Tibial nerve (tissue), 4 donors: ENCODE measurements at regions not wholly inside any gene's neighbourhood (a gene's known extent, or its start where the extent isn't known, plus 50 kb on each side); places are given as distances from the start of the nearest gene placed in this dataset.

Experiments used
- DNase-seq, 2 donors: peaks; one replicate each; pipeline ENCODE4 v3.0.0-alpha.2; 2019; ENCODE audit warnings: low spot score in 2 of 2
- H3K27ac ChIP-seq, 4 donors: fragments of 200-600 bp; sonication (generic) in 3 of 4; one replicate each; pipeline ENCODE4 v1.5.1; 2017 to 2019; ENCODE audit warnings: mild to moderate bottlenecking in 1 of 4
- H3K27me3 ChIP-seq, 2 donors: fragments of 200-600 bp; sonication (generic) in 1 of 2; one replicate each; pipeline versions ENCODE4 v1.5.1 to v1.6.0; 2017 to 2019
- H3K36me3 ChIP-seq, 3 donors: fragments of 200-600 bp; sonication (generic); one replicate each; pipeline ENCODE4 v1.5.1; 2018 to 2019
- H3K4me1 ChIP-seq, 4 donors: fragments of 200-600 bp; sonication (generic) in 3 of 4; one replicate each; pipeline ENCODE4 v1.5.1; 2017 to 2019
- H3K4me3 ChIP-seq, 4 donors: fragments of 200-600 bp; sonication (generic) in 3 of 4; one replicate each; pipeline ENCODE4 v1.5.1; 2017 to 2019; ENCODE audit warnings: mild to moderate bottlenecking in 1 of 4, moderate library complexity in 1 of 4
- H3K9me3 ChIP-seq, 4 donors: fragments of 200-600 bp; sonication (generic) in 3 of 4; one replicate each; pipeline ENCODE4 v1.5.1; 2017 to 2019
- CTCF ChIP-seq, 5 experiments: fragments of 200-600 bp in 3 of 5; fragments of 450-650 bp in 2 of 5; sonication (generic) in 3 of 5; IDR thresholded peaks; one replicate each; pipeline ENCODE4 v1.5.1; 2016 to 2019; ENCODE audit warnings: antibody characterized with exemption in 5 of 5, mild to moderate bottlenecking in 3 of 5, moderate library complexity in 2 of 5
- EP300 ChIP-seq, 2 donors: sonication (generic); formaldehyde crosslinking; IDR thresholded peaks; one replicate each; pipeline ENCODE4 v1.6.1; 2017; ENCODE audit warnings: antibody characterized with exemption in 2 of 2, mild to moderate bottlenecking in 1 of 2
- POLR2A ChIP-seq, 2 donors: fragments of 450-650 bp; IDR thresholded peaks; one replicate each; pipeline ENCODE4 v1.6.1; 2017; ENCODE audit warnings: antibody characterized with exemption in 2 of 2, mild to moderate bottlenecking in 2 of 2, moderate library complexity in 2 of 2
- WGBS, 2 donors: methylation state at CpG; one replicate each; pipeline ENCODE4 v1.1.5; 2018; 5-methylcytosine and 5-hydroxymethylcytosine counted together

GRCh38 chr2:122239440-122239839 is 484.0 kb downstream of the TSN start:
- WGBS, 2 donors = 84 to 85% methylated on average over 9 of the region's 9 CpGs
- Histone ChIP-seq H3K27ac (no peak overlapping the region), H3K4me3 (no peak overlapping the region)

GRCh38 chr2:122244598-122245229 is 489.3 kb downstream of the TSN start:
- H3K36me3 ChIP-seq = no peaks in the 10 kb centered on the region
- no peaks in the 10 kb centered on the region for H3K9me3 ChIP-seq
- H3K27ac ChIP-seq = no peak overlapping the region
- WGBS, 2 donors = 65 to 72% methylated on average over 3 of the region's 3 CpGs
- DNase-seq = no peak
- H3K4me1 ChIP-seq = no peaks in the 10 kb centered on the region
- no peak overlapping the region for H3K4me3 ChIP-seq
- TF ChIP-seq CTCF (IDR thresholded peaks at IDR 0.05) (no peak), POLR2A (IDR thresholded peaks at IDR 0.05) (no peak), EP300 (IDR thresholded peaks at IDR 0.05) (no peak)
- H3K27me3 ChIP-seq = no peaks in the 10 kb centered on the region

More at GRCh38 chr2:122239440-122239839, 484.0 kb downstream of the TSN start:
- TF ChIP-seq EP300 (IDR thresholded peaks at IDR 0.05) = no peak
- no peak for TF ChIP-seq CTCF (IDR thresholded peaks at IDR 0.05)
- TF ChIP-seq POLR2A (IDR thresholded peaks at IDR 0.05) = no peak
- Histone ChIP-seq H3K36me3 (no peaks in the 10 kb centered on the region), H3K4me1 (no peaks in the 10 kb centered on the region), H3K27me3 (no peaks in the 10 kb centered on the region), H3K9me3 (no peaks in the 10 kb centered on the region)
- DNase-seq = no peak

GRCh38 chr2:122249673-122250072 is 494.2 kb downstream of the TSN start:
- 78 to 79% methylated on average over 3 of the region's 3 CpGs for WGBS, 2 donors
- Histone ChIP-seq H3K4me3 (no peak overlapping the region), H3K27ac (no peak overlapping the region), H3K36me3 (no peaks in the 10 kb centered on the region), H3K4me1 (no peaks in the 10 kb centered on the region), H3K27me3 (no peaks in the 10 kb centered on the region), H3K9me3 (no peaks in the 10 kb centered on the region)
- TF ChIP-seq EP300 (IDR thresholded peaks at IDR 0.05) = no peak
- no peak for TF ChIP-seq CTCF (IDR thresholded peaks at IDR 0.05)
- no peak for TF ChIP-seq POLR2A (IDR thresholded peaks at IDR 0.05)
- no peak for DNase-seq

DNA sequence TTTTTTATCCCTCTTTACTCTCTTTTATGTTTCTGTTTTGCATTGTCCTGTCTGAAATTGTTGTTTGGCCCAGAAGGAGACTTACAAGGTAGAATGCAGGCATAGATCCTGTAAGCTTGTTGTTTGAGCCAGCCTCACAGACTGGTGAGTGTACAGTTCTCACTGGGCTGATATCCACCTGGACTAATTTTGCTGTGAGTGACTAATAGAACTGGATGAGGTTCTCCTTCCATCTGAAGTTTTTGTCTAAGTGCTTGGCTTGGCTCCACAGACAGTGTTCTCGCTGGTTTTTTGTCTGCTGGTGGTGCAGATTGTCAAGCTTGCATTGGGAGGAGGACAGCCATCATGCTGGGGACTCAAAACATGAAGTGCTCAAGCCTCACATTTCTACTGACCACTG is 495.7 kb downstream of the TSN start:
- Histone ChIP-seq H3K27me3 (no peaks in the 10 kb centered on the region), H3K4me1 (no peaks in the 10 kb centered on the region), H3K9me3 (no peaks in the 10 kb centered on the region), H3K4me3 (no peak overlapping the region), H3K36me3 (no peaks in the 10 kb centered on the region), H3K27ac (no peak overlapping the region)
- TF ChIP-seq POLR2A (IDR thresholded peaks at IDR 0.05) (no peak), EP300 (IDR thresholded peaks at IDR 0.05) (no peak), CTCF (IDR thresholded peaks at IDR 0.05) (no peak)
- WGBS, 2 donors = 90% methylated on average over 1 of the region's 1 CpG
- DNase-seq = no peak

DNA sequence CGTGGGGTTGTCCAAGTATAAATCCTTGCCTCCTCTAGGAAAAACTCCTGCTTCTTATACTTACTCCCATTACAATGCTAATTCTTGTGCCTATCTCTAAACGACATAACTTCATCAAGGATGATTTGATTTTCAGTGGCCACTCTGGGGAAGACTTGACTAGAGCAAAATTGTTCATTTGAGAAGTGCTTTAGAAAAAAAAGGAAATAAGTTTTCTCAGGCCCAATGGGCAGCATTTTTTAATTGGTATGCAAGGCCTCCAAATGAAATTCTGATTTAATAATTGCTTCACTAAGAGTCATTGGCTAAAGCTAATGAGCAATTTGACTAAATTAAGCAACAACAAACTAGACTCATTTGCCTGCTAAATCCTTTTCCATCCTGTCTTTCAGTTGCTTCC is 496.1 kb downstream of the TSN start:
- Histone ChIP-seq H3K4me1 (no peaks in the 10 kb centered on the region), H3K36me3 (no peaks in the 10 kb centered on the region), H3K27me3 (no peaks in the 10 kb centered on the region), H3K27ac (no peak overlapping the region), H3K9me3 (no peaks in the 10 kb centered on the region), H3K4me3 (no peak overlapping the region)
- DNase-seq = no peak
- 71 to 84% methylated on average over 2 of the region's 2 CpGs for WGBS, 2 donors
- TF ChIP-seq POLR2A (IDR thresholded peaks at IDR 0.05) = no peak
- TF ChIP-seq EP300 (IDR thresholded peaks at IDR 0.05) = no peak
- no peak for TF ChIP-seq CTCF (IDR thresholded peaks at IDR 0.05)
